HEK293 (cell line): ENCODE measurements at regions not wholly inside any gene's neighbourhood (a gene's known extent, or its start where the extent isn't known, plus 50 kb on each side); places are given as distances from the start of the nearest gene placed in this dataset.

ENCODE experiments used
- CTCF ChIA-PET: fragments of 350-600 bp; formaldehyde crosslinking; extraction: SDS; loops from one replicate; lab custom pipeline; 2021; ENCODE audit warnings: antibody characterized with exemption; lab: Yijun Ruan, JAX
- POLR2A ChIA-PET: fragments of 300-600 bp; formaldehyde crosslinking; extraction: SDS; loops from one replicate; lab custom pipeline; 2020; ENCODE audit warnings: antibody characterized with exemption, inconsistent platforms; lab: Yijun Ruan, JAX
- H3K27ac ChIP-seq: fragments of 200-500 bp; sonication (Bioruptor generic); 2 replicates; pipeline ENCODE4 v1.5.1; 2014; ENCODE audit warnings: low read depth, low read length, control low read depth, inconsistent platforms; ENCODE audit errors: extremely low read depth
- H3K36me3 ChIP-seq, 2 experiments: fragments of 200-500 bp in 1 of 2; sonication (Bioruptor generic) in 1 of 2; 1 replicate in 1 of 2; 2 replicates in 1 of 2; pipeline ENCODE4 v1.5.1; 2014 to 2017; ENCODE audit warnings: inconsistent platforms in 2 of 2, low read length in 2 of 2; ENCODE audit not compliant: control insufficient read depth in 2 of 2, insufficient read depth in 1 of 2
- H3K4me1 ChIP-seq: fragments of 200-500 bp; sonication (Bioruptor generic); 2 replicates; pipeline ENCODE4 v1.5.1; 2014; ENCODE audit warnings: mild to moderate bottlenecking, low read length, inconsistent platforms; ENCODE audit not compliant: control insufficient read depth, insufficient read depth
- H3K4me3 ChIP-seq: 2 replicates; pipeline ENCODE4 v1.5.1; 2011; ENCODE audit warnings: low read depth, mild to moderate bottlenecking, control low read depth, low read length, moderate library complexity
- H3K9me3 ChIP-seq: fragments of 200-500 bp; sonication (Bioruptor generic); 2 replicates; pipeline ENCODE4 v1.5.1; 2014; ENCODE audit warnings: low read depth, low read length, inconsistent platforms; ENCODE audit not compliant: control insufficient read depth, insufficient read depth
- PRDM2 ChIP-seq: fragments of 450-650 bp; formaldehyde crosslinking; IDR thresholded peaks from 2 replicates; pipeline ENCODE4 v1.5.1; 2016; ENCODE audit warnings: missing biosample characterization, missing genetic modification characterization, borderline replicate concordance
- SP3 ChIP-seq: fragments of 450-650 bp; formaldehyde crosslinking; IDR thresholded peaks from 2 replicates; pipeline ENCODE4 v1.5.1; 2016; ENCODE audit warnings: missing biosample characterization, missing genetic modification characterization
- ZBTB17 ChIP-seq: fragments of 450-650 bp; formaldehyde crosslinking; IDR thresholded peaks from 2 replicates; pipeline ENCODE4 v1.5.1; 2016; ENCODE audit warnings: missing biosample characterization, missing genetic modification characterization
- ZBTB8A ChIP-seq: fragments of 450-650 bp; formaldehyde crosslinking; IDR thresholded peaks from 2 replicates; pipeline ENCODE4 v1.5.1; 2016; ENCODE audit warnings: missing biosample characterization, missing genetic modification characterization
- ZFP41 ChIP-seq: fragments of 450-650 bp; formaldehyde crosslinking; IDR thresholded peaks from 2 replicates; pipeline ENCODE4 v1.5.1; 2016; ENCODE audit warnings: missing biosample characterization, missing genetic modification characterization, borderline replicate concordance
- ZNF341 ChIP-seq: fragments of 450-650 bp; formaldehyde crosslinking; IDR thresholded peaks from 2 replicates; pipeline ENCODE4; 2016; ENCODE audit warnings: low read depth, missing biosample characterization, missing genetic modification characterization
- ZNF398 ChIP-seq: fragments of 450-650 bp; formaldehyde crosslinking; IDR thresholded peaks from 2 replicates; pipeline ENCODE4 v1.5.1; 2017; ENCODE audit warnings: missing biosample characterization, missing genetic modification characterization
- ZNF426 ChIP-seq: fragments of 450-650 bp; formaldehyde crosslinking; IDR thresholded peaks from 2 replicates; pipeline ENCODE4 v1.5.1; 2017; ENCODE audit warnings: missing biosample characterization, missing genetic modification characterization, mild to moderate bottlenecking, inconsistent platforms, moderate library complexity
- ZNF473 ChIP-seq: fragments of 450-650 bp; formaldehyde crosslinking; IDR thresholded peaks from 2 replicates; pipeline ENCODE4 v1.5.1; 2017; ENCODE audit warnings: missing biosample characterization, missing genetic modification characterization
- ZNF560 ChIP-seq: fragments of 450-650 bp; formaldehyde crosslinking; IDR thresholded peaks from 2 replicates; pipeline ENCODE4 v1.5.1; 2017; ENCODE audit warnings: missing biosample characterization, missing genetic modification characterization, borderline replicate concordance
- ZNF623 ChIP-seq: fragments of 450-650 bp; formaldehyde crosslinking; IDR thresholded peaks from 2 replicates; pipeline ENCODE4 v1.5.1; 2016; ENCODE audit warnings: missing biosample characterization, missing genetic modification characterization
- ZNF626 ChIP-seq: fragments of 450-650 bp; sonication (Bioruptor Pico); formaldehyde crosslinking; IDR thresholded peaks from 2 replicates; pipeline ENCODE4 v1.5.1; 2018; ENCODE audit warnings: missing biosample characterization, missing genetic modification characterization, inconsistent platforms
- ZNF658 ChIP-seq: fragments of 450-650 bp; formaldehyde crosslinking; IDR thresholded peaks from 2 replicates; pipeline ENCODE4; 2016; ENCODE audit warnings: missing biosample characterization, missing genetic modification characterization
- ZNF664 ChIP-seq: fragments of 450-650 bp; formaldehyde crosslinking; IDR thresholded peaks from 2 replicates; pipeline ENCODE4 v1.5.1; 2016; ENCODE audit warnings: missing biosample characterization, missing genetic modification characterization
- ZNF747 ChIP-seq: fragments of 450-650 bp; formaldehyde crosslinking; IDR thresholded peaks from 2 replicates; pipeline ENCODE4 v1.5.1; 2016; ENCODE audit warnings: missing biosample characterization, missing genetic modification characterization
- ZNF837 ChIP-seq: fragments of 450-650 bp; formaldehyde crosslinking; IDR thresholded peaks from 2 replicates; pipeline ENCODE4 v1.5.1; 2016; ENCODE audit warnings: missing biosample characterization, missing genetic modification characterization
- ZSCAN18 ChIP-seq: fragments of 450-650 bp; formaldehyde crosslinking; IDR thresholded peaks from 2 replicates; pipeline ENCODE4 v1.5.1; 2016; ENCODE audit warnings: missing biosample characterization, missing genetic modification characterization
- TF ChIP-seq, protein P1 (sequence below): fragments of 450-650 bp; formaldehyde crosslinking; IDR thresholded peaks from 2 replicates; pipeline ENCODE4 v1.5.0; 2017; ENCODE audit warnings: missing biosample characterization, missing genetic modification characterization, borderline replicate concordance
- TF ChIP-seq, protein P2 (sequence below): fragments of 450-650 bp; formaldehyde crosslinking; conservative IDR thresholded peaks from 2 replicates; pipeline ENCODE4 v1.5.1; 2016; ENCODE audit warnings: low read depth, missing biosample characterization, missing genetic modification characterization

- TF ChIP-seq ZBTB8A (tag by site-specific recombination) (no peak), ZNF560 (tag by site-specific recombination) (no peak), SP3 (tag by site-specific recombination) (no peak)
These were observed 232.3 kb upstream of the ANKH start (continued) for GRCh38 chr5:15103864-15104263.

DNA sequence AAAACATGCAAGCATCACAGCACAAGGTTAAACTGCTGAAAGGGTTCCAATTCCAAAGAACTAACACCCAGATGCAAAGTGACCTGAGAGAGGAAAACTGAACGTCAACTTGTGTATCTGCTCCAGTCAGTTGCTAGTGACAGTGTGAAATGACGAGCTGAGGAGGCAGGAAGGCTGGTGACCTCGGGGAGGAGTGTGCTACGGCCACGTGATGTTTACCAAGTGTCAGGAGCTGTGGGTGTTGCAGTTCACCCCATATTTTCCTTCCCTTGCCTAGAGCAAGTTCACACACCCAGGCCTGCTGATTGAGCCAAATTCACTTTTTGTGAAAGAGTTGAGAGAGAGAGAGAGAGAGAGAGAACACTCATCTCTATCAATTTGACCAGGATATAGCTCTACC is 231.6 kb upstream of the ANKH start:
- H3K4me1 ChIP-seq, result no peaks in the 10 kb centered on the region
- no peak overlapping the region for H3K4me3 ChIP-seq
- ChIA-PET CTCF (interaction anchor here (0.7 kb wide), 1 partner anchor 136 kb away, joined by 3 read pairs; no protein-coding TSS in a partner anchor), POLR2A (no interaction called here)
- no peak for TF ChIP-seq ZNF664 (tag by site-specific recombination)
- no peak for TF ChIP-seq ZNF658
- TF ChIP-seq ZNF747 (tag by site-specific recombination), result no peak
- TF ChIP-seq ZNF398, result no peak
- no peak for TF ChIP-seq ZFP41 (tag by site-specific recombination)
- TF ChIP-seq ZBTB17, result no peak
- TF ChIP-seq, protein P1, sequence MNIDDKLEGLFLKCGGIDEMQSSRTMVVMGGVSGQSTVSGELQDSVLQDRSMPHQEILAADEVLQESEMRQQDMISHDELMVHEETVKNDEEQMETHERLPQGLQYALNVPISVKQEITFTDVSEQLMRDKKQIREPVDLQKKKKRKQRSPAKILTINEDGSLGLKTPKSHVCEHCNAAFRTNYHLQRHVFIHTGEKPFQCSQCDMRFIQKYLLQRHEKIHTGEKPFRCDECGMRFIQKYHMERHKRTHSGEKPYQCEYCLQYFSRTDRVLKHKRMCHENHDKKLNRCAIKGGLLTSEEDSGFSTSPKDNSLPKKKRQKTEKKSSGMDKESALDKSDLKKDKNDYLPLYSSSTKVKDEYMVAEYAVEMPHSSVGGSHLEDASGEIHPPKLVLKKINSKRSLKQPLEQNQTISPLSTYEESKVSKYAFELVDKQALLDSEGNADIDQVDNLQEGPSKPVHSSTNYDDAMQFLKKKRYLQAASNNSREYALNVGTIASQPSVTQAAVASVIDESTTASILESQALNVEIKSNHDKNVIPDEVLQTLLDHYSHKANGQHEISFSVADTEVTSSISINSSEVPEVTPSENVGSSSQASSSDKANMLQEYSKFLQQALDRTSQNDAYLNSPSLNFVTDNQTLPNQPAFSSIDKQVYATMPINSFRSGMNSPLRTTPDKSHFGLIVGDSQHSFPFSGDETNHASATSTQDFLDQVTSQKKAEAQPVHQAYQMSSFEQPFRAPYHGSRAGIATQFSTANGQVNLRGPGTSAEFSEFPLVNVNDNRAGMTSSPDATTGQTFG, result no peak
- TF ChIP-seq ZNF341 (tag by site-specific recombination), result no peak
- TF ChIP-seq PRDM2 (tag by site-specific recombination), result no peak
- TF ChIP-seq ZNF473, result no peak
- no peak for TF ChIP-seq ZNF623 (tag by site-specific recombination)
- TF ChIP-seq ZNF426 (tag by site-specific recombination), result no peak
- TF ChIP-seq ZNF837, result no peak
- TF ChIP-seq, protein P2, sequence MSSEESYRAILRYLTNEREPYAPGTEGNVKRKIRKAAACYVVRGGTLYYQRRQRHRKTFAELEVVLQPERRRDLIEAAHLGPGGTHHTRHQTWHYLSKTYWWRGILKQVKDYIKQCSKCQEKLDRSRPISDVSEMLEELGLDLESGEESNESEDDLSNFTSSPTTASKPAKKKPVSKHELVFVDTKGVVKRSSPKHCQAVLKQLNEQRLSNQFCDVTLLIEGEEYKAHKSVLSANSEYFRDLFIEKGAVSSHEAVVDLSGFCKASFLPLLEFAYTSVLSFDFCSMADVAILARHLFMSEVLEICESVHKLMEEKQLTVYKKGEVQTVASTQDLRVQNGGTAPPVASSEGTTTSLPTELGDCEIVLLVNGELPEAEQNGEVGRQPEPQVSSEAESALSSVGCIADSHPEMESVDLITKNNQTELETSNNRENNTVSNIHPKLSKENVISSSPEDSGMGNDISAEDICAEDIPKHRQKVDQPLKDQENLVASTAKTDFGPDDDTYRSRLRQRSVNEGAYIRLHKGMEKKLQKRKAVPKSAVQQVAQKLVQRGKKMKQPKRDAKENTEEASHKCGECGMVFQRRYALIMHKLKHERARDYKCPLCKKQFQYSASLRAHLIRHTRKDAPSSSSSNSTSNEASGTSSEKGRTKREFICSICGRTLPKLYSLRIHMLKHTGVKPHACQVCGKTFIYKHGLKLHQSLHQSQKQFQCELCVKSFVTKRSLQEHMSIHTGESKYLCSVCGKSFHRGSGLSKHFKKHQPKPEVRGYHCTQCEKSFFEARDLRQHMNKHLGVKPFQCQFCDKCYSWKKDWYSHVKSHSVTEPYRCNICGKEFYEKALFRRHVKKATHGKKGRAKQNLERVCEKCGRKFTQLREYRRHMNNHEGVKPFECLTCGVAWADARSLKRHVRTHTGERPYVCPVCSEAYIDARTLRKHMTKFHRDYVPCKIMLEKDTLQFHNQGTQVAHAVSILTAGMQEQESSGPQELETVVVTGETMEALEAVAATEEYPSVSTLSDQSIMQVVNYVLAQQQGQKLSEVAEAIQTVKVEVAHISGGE (tag by site-specific recombination), result no peak
- no peak for TF ChIP-seq ZNF626 (tag by site-specific recombination)
- TF ChIP-seq ZSCAN18 (tag by site-specific recombination), result no peak
- no peaks in the 10 kb centered on the region for H3K36me3 ChIP-seq
- no peaks in the 10 kb centered on the region for H3K9me3 ChIP-seq
- no peak overlapping the region for H3K27ac ChIP-seq
